ENCODE measurements at regions not wholly inside any gene's neighbourhood (a gene's known extent, or its start where the extent isn't known, plus 50 kb on each side); places are given as distances from the start of the nearest gene placed in this dataset.

DNA sequence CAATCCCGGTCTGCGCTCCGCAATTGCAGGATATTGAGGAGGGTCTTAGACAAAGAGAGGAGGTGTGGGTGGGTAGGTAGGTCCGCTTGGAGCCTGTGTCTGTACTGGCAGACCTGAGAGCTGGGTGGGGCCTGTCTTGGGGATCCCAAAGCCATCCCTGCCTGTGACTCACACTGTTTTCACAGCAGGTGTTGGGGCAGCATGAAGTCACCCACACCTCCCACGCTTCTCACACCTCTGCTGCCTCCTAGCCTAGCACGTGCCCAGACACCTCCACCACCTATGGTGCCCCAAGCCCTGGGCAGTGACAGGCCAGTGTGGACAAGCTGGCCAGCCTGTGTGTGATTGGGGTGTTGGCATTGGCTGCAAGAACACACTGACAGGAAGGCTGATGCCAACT lies 65.7 kb upstream of the ECE1 start:
- peaks cover 6% of the 10 kb centered on the region for H3K9me3 Mint-ChIP-seq (ENCODE audit: unreplicated experiment)
- H3K4me3 Mint-ChIP-seq (ENCODE audit: unreplicated experiment) = no peak overlapping the region
- no peak for TF ChIP-seq CTCF (IDR thresholded peaks at IDR 0.05; ENCODE audit: partially characterized antibody, unreplicated experiment)
- H3K27me3 Mint-ChIP-seq (ENCODE audit: unreplicated experiment) = peaks cover 2% of the 10 kb centered on the region
- DNase-seq = no peak
- no peak overlapping the region for H3K27ac Mint-ChIP-seq (ENCODE audit: unreplicated experiment)
- no peaks in the 10 kb centered on the region for H3K4me1 Mint-ChIP-seq (ENCODE audit: low read depth, unreplicated experiment)
- no peaks in the 10 kb centered on the region for H3K36me3 Mint-ChIP-seq (ENCODE audit: unreplicated experiment)

- no peak for DNase-seq
- no peak for TF ChIP-seq CTCF (IDR thresholded peaks at IDR 0.05; ENCODE audit: partially characterized antibody, unreplicated experiment)
- Mint-ChIP-seq H3K9me3 (ENCODE audit: unreplicated experiment) (peaks cover 5% of the 10 kb centered on the region), H3K36me3 (ENCODE audit: unreplicated experiment) (no peaks in the 10 kb centered on the region), H3K4me1 (ENCODE audit: low read depth, unreplicated experiment) (peaks cover 2% of the 10 kb centered on the region), H3K27ac (ENCODE audit: unreplicated experiment) (no peak overlapping the region), H3K4me3 (ENCODE audit: unreplicated experiment) (no peak overlapping the region), H3K27me3 (ENCODE audit: unreplicated experiment) (peaks cover 2% of the 10 kb centered on the region)
These were observed 62.3 kb upstream of the ECE1 start for GRCh38 chr1:21352586-21352985.

DNA sequence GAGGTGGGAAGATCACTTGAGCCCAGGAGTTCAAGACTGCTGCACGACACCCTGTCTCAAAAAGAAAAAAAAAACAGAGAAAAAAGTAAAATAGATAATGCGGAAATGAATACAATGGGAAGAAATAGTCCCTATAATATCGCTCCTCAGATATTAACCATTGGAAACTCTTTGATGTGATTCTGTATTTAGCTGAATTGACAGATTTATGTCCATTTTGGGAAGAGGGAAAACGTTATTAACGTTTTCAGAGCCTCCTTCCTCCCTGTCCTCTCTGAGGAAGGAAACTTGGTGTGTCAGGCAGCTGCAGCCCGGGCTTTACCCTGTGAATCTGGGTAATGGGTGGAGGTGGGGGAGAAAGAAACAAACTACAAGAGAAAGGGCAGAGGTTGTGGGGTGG lies 61.6 kb upstream of the ECE1 start:
- DNase-seq = no peak
- H3K27ac Mint-ChIP-seq (ENCODE audit: unreplicated experiment) = no peak overlapping the region
- no peaks in the 10 kb centered on the region for H3K36me3 Mint-ChIP-seq (ENCODE audit: unreplicated experiment)
- H3K4me3 Mint-ChIP-seq (ENCODE audit: unreplicated experiment) = no peak overlapping the region
- H3K27me3 Mint-ChIP-seq (ENCODE audit: unreplicated experiment) = peaks cover 2% of the 10 kb centered on the region
- H3K4me1 Mint-ChIP-seq (ENCODE audit: low read depth, unreplicated experiment) = peaks cover 2% of the 10 kb centered on the region
- no peak for TF ChIP-seq CTCF (IDR thresholded peaks at IDR 0.05; ENCODE audit: partially characterized antibody, unreplicated experiment)
- H3K9me3 Mint-ChIP-seq (ENCODE audit: unreplicated experiment) = peaks cover 1% of the 10 kb centered on the region

DNA sequence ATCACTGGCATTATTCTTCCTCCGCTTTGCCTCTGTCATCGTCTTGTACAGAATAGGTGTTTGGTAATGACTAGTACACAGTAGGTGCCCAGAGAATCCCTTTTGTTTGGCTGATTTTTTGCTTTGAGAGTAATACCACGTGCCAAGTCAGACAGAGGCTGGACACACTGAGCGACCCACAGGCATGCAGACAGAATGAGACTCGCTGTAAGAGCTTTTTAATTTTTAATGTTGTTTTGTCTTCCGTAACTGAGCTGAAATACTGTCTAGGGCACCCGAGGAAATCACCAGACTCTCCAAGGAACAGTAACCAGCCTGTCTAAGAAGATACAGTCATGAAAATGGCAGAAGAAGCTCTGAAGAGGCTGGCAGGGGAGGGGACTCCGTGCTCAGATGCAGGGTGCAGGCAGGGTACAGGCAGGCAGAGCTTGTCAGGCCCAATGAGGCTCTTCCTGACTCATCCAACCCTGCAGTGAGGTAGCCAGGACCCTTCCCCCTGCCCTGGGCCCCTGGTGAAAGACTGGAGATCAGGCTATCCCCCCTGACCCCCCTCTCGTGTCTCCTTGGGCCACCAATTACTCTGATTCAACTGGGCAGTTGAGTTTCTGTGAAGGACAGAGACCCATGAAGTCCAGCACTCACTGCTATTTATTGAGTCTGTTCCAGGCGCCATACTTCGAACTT lies 60.1 kb upstream of the ECE1 start:
- Mint-ChIP-seq H3K36me3 (ENCODE audit: unreplicated experiment) (no peaks in the 10 kb centered on the region), H3K9me3 (ENCODE audit: unreplicated experiment) (no peaks in the 10 kb centered on the region), H3K4me1 (ENCODE audit: low read depth, unreplicated experiment) (peaks cover 2% of the 10 kb centered on the region), H3K4me3 (ENCODE audit: unreplicated experiment) (no peak overlapping the region), H3K27ac (ENCODE audit: unreplicated experiment) (no peak overlapping the region), H3K27me3 (ENCODE audit: unreplicated experiment) (no peaks in the 10 kb centered on the region)
- DNase-seq = no peak
- no peak for TF ChIP-seq CTCF (IDR thresholded peaks at IDR 0.05; ENCODE audit: partially characterized antibody, unreplicated experiment)

GRCh38 chr1:21349693-21350092 lies 59.4 kb upstream of the ECE1 start:
- TF ChIP-seq CTCF (IDR thresholded peaks at IDR 0.05; ENCODE audit: partially characterized antibody, unreplicated experiment) = no peak
- DNase-seq = no peak
- Mint-ChIP-seq H3K27ac (ENCODE audit: unreplicated experiment) (no peak overlapping the region), H3K27me3 (ENCODE audit: unreplicated experiment) (no peaks in the 10 kb centered on the region), H3K4me3 (ENCODE audit: unreplicated experiment) (no peak overlapping the region), H3K9me3 (ENCODE audit: unreplicated experiment) (no peaks in the 10 kb centered on the region), H3K36me3 (ENCODE audit: unreplicated experiment) (no peaks in the 10 kb centered on the region), H3K4me1 (ENCODE audit: low read depth, unreplicated experiment) (peaks cover 2% of the 10 kb centered on the region)
